DMS 273 (cell line): ENCODE measurements at regions not wholly inside any gene's neighbourhood (a gene's known extent, or its start where the extent isn't known, plus 50 kb on each side); places are given as distances from the start of the nearest gene placed in this dataset.

Experiments
- DNase-seq: peaks from one replicate; lab custom pipeline; 2025; ENCODE audit not compliant: unreplicated experiment; lab: John Stamatoyannopoulos, UW

DNA sequence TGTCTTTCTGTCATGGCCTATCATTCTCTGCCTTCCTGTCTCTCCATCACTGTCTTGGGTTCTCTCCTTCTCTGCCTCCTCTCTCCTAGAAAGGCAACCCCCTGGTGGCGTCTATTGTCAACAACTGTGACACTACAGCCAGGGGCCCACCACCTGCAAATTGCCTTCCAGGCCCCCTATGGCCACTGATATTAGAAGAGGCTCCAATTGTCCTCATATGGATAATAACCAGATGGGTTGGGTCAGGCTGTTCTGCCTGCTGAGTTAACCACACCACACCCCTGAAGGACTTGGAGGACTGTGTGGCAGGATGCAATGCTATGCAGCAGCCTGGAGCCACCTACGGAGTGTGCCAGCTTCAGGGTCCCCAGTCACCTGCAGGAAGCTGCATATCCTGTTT lies 665.0 kb downstream of the NTRK3 start:
- DNase-seq: no peak

DNA sequence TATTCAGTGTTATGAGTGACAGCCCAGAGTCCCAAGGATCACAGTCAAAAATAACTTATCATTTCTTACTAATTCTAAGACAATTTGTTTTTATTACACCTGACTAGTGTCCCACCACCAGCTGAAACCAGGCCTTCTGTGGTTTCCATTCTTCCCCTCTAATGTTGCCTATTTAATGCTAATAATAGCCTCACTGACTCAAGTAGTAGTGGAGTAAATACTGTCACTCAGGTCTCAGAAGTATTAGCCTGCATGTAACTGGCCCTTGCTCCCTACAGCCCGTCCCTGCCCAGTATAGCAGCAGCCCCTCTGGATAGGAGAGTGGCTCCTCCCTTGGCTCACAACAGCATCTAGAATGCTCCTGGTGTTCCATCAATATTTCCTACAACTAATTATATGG lies 665.5 kb downstream of the NTRK3 start:
- no peak for DNase-seq

DNA sequence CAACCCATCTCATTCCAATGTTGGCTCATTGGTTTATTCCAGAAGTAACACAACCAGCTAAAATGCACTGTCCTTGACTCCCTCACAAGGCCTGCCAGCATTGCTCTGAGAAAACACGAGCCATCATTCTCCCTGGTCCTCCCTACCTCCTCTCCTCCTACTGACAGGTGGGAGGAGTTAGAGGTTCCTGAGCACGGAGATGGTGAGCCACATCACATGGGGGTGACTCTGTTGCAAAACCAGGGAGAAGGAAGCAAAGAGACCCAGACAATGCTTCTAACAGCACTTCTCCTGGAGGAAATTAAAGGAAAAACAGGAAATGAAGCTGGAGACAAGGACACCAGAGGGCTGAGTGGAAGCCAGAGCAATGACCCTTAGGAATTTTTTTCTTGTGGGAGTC lies 667.4 kb downstream of the NTRK3 start:
- no peak for DNase-seq

DNA sequence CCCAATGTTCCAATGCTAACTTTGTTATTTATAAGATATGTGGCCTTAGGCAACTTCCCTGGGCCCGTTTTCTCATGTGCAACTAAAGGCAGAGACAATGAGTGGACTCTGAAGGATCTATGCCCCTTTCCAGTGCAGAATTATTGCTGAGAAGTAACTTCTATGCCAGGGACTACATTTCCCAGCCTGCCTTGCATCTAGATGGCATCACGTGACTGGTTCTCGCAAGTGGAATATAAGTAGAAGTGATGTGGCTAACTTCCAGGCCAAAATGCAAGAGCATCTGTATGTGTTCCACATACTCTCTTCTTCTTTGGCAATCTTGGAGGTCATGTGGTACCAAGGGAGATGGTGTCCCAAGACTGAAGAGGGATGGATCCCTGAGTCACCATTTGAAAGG lies 674.4 kb downstream of the NTRK3 start:
- DNase-seq: peak; percentile 5

DNA sequence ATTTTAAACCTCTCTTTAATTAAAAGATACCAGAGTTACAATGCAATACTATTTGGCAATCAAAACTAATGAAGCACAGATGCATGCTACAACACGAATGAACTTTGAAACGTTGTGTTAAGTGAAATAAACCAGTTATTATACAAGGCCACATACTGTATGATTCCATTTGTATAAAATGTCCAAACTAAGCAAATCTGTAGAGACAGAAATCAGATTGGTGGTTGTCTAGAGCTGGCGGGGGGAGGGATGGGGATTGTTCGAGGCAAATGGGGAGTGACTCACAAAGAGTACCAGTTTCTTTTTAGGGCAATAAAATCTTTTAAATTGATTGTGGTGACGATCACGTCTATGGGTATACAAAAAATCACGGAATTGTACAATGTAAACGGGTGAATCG lies 677.0 kb downstream of the NTRK3 start:
- no peak for DNase-seq

DNA sequence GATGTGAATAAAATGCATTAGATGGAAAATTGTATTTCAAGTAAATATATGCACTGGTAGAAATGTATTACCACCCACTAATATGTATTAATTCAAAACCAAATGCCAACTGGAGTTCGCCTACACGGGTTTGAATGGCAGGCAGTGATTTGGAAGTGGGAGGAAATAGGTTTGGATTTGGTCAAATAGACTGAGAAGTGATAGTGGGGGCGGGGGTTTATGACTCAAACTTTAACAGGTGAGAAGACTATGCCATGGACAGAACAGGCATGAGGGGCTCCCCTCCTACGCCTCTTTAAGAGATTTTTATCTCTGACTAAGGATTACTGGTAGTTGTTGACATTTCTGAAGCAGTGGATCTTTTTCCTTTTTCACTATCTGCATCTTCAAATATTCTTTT lies 677.8 kb downstream of the NTRK3 start:
- no peak for DNase-seq

DNA sequence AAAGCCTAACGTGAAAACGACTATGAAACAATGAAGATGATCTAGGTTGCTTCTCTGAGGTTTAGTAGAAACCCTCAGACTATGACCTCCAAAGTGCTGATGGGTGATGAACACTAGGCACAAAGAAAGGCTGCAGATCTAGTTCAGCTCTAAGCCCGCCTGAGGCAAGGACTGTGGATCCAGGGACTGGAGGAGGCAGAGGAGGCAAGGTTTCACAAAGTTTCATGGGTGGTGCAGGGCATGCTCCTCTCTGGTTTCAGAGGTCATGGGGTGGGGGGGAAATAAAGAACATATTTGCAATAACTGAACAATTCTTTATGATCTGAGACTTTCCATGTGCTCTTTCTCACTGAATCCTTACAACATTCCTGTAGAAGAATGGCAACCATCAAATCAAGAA lies 679.2 kb downstream of the NTRK3 start:
- DNase-seq: no peak

DNA sequence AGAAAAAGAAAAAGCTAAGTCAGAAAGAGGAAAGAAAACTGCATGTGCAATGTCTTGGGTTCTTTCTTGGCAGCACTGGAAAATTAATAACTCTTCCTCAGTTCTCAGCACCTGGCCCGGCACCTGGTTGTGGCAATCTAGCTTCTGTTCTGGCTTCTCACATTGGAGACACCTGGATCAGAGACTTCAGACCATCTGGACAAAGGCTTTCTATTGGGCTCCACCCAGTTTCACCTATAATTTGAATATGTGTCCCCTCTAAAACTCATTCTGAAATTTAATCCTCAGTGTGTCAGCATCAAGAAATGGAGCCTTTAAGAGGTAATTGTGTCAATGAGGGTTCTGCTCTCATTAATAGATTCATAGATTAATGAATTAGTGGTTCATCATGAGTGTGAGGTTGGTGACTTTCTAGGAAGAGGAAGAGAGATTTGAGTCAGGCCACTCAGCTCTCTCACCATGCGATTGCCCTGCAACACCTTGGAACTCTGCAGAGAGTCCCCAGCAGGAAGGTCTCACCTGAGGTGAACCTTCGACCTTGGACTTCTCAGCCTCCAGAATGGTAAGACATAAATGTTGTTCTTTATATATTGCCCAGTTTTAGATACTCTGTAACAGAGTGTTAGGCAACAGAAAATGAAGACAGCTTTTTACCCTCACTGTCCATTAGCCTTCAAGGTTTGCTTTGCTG lies 679.9 kb downstream of the NTRK3 start:
- peak; percentile 15 for DNase-seq

DNA sequence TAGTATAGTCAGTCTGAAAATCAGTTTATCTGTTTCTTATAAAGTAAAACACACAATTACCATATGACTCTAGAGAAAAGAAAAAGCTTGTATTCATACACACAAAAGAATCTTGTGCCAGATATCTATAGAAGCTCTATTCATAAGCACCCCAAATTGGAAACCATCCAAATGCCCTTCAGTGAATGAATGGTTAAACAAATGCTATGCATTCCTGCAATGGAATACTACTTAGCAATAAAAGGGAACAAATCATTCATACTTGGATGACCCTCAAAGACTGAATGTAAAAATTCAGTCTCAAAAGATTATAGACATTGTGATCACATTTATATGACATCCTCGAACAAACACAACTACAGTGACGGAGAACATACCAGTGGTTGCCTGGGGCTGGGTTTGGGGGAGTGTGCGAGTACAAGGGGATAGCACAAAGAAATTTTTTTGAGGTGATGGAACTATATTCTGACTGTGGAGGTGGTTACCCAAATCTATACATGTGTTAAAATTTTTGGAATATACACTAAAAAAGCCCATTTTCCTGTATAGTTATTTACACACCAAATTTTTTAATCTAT lies 680.6 kb downstream of the NTRK3 start:
- no peak for DNase-seq

DNA sequence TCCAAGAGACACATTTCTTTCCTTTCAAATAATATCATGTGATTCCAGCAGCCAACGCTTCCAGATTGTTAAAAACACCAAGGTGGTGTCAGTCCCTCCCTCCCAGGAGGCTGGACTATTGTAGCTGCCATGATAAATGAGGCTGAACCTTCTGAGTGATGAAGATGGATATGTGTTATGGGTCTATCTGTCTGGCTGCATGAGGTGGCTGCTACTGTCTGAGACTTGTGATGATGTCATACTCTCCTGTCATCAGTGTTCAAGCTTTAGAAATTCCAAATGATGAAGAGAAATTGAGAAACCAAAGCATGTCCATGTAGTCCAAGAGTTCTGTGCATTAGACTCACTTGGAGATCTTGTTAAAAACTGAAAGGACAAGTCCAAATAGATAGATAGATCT lies 683.0 kb downstream of the NTRK3 start:
- DNase-seq: no peak

DNA sequence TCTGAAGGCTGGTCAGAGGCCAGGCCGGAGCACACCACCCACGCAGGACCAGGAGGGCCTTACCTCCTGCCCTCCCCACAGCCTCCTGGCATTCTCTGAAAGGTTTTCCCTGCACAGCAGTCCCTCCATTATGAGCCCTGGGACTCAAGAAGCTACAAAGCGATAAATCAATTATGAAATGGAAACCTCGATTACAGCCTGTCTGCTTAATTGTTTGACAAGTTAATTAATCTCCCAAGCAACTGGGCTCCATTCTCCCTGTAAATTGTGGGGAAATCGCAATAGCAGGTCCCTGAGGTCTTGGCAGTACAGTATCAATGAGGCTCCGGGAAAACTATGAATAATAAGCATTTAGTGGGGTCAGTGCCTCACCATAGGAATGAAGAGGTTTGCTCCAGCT lies 683.5 kb downstream of the NTRK3 start:
- no peak for DNase-seq

DNA sequence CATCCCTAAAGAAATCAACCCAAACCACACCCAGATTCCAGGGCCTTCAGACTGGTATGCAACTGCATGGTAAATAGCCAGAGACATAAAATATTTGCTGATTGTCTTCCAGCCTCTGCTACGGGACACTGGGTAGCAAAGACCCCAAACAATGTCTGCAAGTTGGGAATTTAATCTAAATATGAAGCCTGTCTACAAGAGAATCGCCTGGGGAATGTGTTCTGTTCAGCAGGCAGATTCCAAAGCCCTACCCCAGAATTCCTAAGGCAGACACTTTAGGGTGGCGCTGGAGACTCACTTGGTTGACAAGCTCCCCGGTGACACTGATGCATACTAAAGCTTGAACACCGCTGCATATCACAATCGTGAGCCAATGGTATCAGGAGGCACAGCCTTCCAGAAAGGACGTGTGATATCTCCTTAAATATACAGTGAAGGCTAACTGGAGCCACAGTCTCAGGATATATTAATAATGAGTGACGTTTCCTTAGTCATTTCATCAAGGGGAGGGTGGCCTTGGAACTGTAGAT lies 684.1 kb downstream of the NTRK3 start:
- DNase-seq: no peak

DNA sequence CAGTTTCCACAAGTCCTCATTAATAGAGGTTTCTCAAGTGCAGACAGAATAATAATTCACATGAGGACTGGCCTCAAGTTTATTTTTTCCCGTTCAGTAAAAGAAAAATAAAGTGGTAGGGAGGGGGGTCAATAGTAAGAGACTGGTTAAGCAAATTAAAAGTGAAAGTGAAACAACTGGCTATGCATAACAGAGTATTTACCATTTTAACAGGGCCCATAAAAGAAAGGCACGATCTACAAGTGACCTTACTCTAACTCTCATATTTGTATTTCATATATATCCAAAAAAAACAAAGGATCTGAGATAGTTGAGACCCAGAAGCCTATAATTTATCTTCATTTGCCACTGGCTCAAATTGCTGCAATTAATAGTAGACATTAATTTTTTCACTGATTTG lies 686.3 kb downstream of the NTRK3 start:
- DNase-seq: no peak

DNA sequence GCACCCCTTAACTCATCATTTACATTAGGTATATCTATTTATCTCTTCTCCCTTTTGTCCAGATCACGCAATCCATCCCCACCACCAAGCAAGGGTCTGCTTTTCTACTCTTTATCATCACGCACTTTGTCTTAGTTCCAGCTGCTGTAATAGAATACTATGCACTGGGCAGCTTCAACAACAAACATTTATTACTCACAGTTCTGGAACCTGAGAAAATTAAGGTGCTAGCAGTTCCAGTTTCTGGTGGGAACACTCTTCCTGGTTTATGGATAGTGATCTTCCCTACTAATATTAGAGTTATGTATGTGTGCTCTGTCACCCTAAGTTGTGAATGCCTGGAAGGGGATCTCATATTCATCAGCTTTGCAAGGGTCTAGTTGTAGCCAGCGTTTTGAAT lies 687.0 kb downstream of the NTRK3 start:
- DNase-seq: no peak

DNA sequence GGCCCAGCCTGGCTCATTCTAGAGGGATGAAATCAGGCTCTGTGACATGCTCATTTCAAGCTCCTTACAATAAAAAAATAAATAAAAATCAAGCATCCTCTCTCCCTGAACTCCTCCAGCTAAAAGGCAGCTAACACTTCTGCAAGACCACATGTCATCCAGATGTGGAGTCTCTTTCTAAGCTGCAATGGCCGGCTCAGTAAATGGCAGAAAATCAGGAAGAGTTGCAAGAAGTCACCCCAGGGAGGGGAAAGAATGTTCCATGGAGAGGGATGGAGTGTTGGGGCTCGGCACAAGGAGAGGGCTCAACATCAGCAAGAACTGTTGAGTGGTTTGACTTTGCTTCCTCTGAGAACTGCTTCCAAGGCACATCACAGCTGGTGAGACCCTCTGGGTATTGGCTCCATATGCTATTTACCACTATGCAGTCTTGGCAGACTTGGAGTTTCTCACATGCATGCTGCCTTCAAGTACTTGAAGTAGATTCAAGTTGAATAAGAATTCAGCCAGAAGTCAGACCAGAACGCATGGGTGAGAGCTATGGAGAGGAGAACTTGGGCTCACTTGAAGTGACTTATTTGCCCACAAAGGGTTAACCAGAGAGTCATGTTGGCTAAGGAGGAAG lies 689.0 kb downstream of the NTRK3 start:
- DNase-seq: peak; percentile 21

DNA sequence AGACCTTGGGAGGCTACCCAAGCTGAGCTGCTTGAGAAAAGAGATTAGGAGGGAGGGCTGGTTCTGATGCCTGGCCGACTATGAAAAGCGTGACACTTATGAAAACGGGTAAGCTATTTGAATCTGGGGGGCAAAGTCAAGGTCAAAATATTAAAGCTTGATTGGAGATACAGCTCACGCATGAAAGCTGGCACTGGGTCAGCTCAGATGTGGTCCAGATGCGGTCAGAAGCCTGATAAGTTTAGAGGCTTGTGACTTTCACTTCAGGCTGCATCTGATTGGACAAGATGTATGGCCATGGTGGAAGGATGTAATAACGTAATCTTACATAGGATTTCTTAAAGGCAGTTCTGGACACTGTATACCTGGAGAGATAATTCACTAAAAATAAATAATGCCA lies 690.3 kb downstream of the NTRK3 start:
- no peak for DNase-seq

DNA sequence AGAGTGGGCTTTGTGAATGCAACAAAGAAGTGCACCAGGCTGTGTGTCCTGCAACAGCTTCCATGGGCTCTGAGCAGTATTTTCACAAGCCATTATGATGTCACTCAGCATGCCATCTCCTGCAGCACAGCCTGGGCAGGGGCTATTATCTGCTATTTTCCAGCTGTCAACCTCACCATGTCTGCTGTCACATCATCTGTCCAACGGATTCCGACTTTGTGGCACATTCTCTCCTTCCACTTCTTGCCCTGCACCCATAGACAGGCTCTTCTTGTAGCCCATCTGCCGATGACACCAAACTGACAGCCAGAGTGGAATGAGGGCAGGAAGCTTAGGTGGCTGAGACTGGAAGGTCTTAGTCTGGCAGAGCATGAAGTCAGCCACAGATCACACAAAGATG lies 691.9 kb downstream of the NTRK3 start:
- peak; percentile 28 for DNase-seq

DNA sequence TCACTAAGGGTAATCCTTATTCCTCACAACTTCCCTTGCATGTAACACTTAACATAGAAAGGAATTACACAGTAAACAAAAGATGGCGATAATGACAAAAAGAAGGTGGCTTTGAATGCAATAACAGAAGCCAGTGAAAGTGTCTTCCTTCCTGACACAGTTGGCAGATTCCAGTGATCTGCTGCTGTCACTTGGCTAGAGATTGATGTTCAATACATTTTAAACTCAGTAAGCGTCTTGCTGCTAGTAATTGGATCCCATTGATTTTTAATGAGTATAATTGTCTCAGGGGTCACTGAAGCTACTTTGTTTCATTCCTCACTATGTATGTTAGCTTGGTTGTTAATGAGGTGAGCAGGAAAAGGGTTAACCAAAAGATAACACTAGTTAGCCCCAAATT lies 692.7 kb downstream of the NTRK3 start:
- no peak for DNase-seq

DNA sequence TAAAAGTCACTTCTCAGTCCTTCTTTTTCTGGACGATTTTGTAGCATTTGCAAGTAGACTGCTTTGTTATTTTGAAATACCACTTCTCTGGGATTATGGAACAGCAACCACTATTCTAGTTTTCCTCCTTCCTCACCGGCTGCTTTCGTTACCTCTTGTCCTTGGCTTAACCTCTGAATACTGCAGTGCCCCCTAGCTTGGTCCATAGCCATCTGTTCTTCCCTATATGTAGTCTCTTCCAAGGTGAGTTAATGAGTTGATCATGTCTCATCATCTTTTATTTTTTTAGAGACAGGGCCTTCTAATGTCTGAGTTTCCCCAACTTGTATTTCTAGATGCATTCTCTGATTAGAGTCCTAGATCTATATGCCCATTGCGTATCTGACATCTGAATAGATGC lies 694.3 kb downstream of the NTRK3 start:
- DNase-seq: no peak

DNA sequence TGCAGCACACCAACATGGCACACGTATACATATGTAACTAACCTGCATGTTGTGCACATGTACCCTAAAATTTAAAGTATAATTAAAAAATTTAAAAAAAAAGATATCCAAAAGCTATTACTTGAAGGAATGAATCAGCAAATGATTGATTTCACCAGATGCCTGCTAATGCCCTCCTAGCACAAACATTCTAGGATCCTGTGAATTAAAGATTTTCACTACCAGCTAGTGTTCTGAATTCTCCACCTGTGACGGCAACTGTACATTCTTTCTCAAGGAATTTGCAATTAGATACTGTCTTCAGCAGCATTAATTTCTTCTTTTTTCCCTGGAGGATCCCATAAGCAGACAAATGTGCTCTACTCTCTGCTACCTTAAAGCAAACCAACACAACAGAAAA lies 694.9 kb downstream of the NTRK3 start:
- DNase-seq: no peak

DNA sequence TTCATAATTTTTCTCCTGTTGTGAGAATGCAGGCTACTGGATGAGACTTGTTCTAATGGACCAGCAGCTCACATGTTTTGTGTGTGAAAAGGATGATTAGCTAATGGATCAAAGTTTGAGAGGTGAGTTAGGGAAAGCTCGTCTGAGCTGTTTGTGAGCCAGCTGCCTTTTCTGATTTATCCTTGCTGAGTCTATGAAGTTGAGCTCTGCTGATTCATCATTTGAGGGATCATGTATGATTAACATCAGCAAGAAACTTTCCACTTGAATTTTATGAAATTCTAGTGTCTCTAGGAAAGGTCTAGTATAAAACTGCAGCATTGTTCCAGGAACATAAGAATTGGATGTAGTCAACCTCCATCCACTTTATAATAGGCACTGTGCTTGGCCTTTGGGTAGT lies 698.7 kb downstream of the NTRK3 start:
- DNase-seq: no peak

DNA sequence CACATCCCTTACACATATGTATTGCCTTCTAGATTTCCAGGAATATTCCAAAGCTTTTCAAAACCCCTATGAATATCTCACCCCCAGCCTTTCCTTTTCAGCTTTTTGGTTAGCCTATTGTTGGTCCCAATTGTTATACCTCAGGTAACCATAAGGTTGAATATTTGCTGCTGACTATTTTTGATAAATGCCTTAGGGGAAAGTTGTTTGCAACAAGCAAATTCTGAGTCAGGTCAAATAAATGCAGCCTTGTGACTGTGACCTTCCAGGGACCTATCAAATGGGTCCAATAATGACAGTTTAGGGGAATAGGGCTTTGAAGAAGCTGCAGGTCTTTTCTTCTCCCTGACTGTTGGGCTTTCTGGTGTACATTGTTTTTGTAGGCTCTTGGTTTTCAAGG lies 699.7 kb downstream of the NTRK3 start:
- no peak for DNase-seq

DNA sequence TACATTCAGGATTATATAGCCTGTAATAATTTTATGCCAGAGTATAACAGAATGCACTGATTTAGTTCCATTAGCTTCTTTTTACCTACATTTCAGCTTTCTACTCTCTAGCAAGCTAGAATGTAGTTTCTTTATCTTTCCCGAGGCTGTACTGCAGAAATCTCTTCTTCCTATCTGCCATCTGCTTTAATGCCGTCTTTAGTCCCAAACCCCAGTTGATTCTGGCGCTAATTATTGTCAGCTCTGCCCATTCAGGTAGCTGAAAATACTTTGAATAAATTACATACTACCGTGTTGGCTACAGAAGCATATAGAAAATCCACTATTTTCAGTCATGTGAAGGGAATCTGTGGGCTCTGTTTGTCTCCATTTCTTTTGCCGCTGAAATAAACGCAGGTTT lies 706.7 kb downstream of the NTRK3 start:
- no peak for DNase-seq
